ENCODE measurements at regions not wholly inside any gene's neighbourhood (a gene's known extent, or its start where the extent isn't known, plus 50 kb on each side); places are given as distances from the start of the nearest gene placed in this dataset.

DNA sequence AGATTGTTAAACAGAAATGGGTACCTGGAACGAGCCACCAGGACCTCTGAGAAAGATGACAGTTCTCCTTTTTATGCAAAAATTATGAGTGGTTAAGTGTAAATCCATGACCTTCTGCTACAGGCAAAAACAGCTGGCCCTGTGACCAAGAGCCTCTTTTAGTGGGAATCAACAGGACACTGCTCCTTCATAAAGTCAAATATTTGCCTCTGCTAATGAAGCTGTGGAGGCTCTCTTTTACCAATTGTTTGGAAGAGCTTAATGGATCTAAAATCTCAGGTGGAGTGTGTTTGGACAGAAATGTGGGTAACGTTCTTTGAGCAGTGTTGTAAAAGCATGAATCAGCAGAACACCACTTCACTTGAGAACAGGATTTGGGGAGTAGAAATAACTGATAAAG lies 117.5 kb upstream of the PCSK2 start:
- Mint-ChIP-seq H3K27ac (no peak overlapping the region), H3K27me3 (ENCODE audit: low read depth) (no peaks in the 10 kb centered on the region), H3K36me3 (ENCODE audit: insufficient read depth in 1 of 3, low read depth in 3 of 3) (no peaks in the 10 kb centered on the region; a peak in 1 of 7 replicates), H3K4me3 (no peak overlapping the region), H3K9me3 (no peaks in the 10 kb centered on the region; a peak in 1 of 5 replicates), H3K4me1 (0 out of 4 replicates have a peak, but pooled peaks cover 0 to 6% of the 10 kb centered on the region in 2 experiments)
- no CpG with 5 or more reads among the region's 2 CpGs for WGBS (ENCODE audit: extremely low coverage, insufficient read length, low lambda C conversion rate)
- Histone ChIP-seq H2BK20ac (ENCODE audit: low read depth, low read length, poor library complexity, severe bottlenecking) (no peak overlapping the region), H4K5ac (ENCODE audit: insufficient read length, low read depth, low read length) (no peak overlapping the region), H3K79me2 (ENCODE audit: insufficient read depth, low read length) (no peaks in the 10 kb centered on the region), H3K14ac (ENCODE audit: insufficient read depth, low read length) (no peak overlapping the region), H3K4ac (ENCODE audit: low read depth, low read length) (no peak overlapping the region), H3K4me1 (ENCODE audit: insufficient read depth, low read length) (no peaks in the 10 kb centered on the region), H2BK15ac (ENCODE audit: low read depth, low read length) (no peak overlapping the region), H3K27me3 (ENCODE audit: insufficient read depth, low read length) (no peaks in the 10 kb centered on the region), H3K27ac (ENCODE audit: insufficient read length, low read depth, low read length) (no peak overlapping the region), H3K23ac (ENCODE audit: insufficient read length, low read depth, low read length) (no peak overlapping the region), H2BK12ac (ENCODE audit: insufficient read length, low read depth, low read length) (no peak overlapping the region), H2AFZ (ENCODE audit: low read length) (no peak overlapping the region), H3K18ac (ENCODE audit: insufficient read length, low read depth, low read length) (no peak overlapping the region), H2AK5ac (ENCODE audit: insufficient read length, low read length) (no peak overlapping the region), H3K79me1 (ENCODE audit: insufficient read depth, low read depth, low read length, poor library complexity, severe bottlenecking) (no peaks in the 10 kb centered on the region), H3K9me3 (ENCODE audit: control insufficient read depth, low read depth, low read length) (no peaks in the 10 kb centered on the region), H3K9ac (ENCODE audit: extremely low read depth, insufficient read length, low read length) (no peak overlapping the region), H4K91ac (ENCODE audit: insufficient read length, low read depth, low read length) (no peak overlapping the region), H2BK5ac (ENCODE audit: insufficient read length, low read length) (no peak overlapping the region), H4K8ac (replicated peaks; ENCODE audit: insufficient read length, low read depth, low read length) (no peak overlapping the region), H4K20me1 (ENCODE audit: control insufficient read depth, insufficient read depth, insufficient read length) (no peaks in the 10 kb centered on the region), H2BK120ac (ENCODE audit: low read depth, low read length, poor library complexity, severe bottlenecking) (no peak overlapping the region), H3K4me2 (ENCODE audit: insufficient read depth, insufficient read length, low read length) (no peak overlapping the region), H3K23me2 (ENCODE audit: insufficient read length, low read depth, low read length, poor library complexity, severe bottlenecking) (no peaks in the 10 kb centered on the region), H3K56ac (ENCODE audit: insufficient read length, low read depth, low read length) (no peak overlapping the region), H3T11ph (ENCODE audit: low read length) (no peak overlapping the region)
- no peak for TF ChIP-seq CTCF (conservative IDR thresholded peaks at IDR 0.05)
- DNase-seq, result no peak

Measured in H9 (cell line).